Stomach (tissue), 4 donors: ENCODE measurements at regions not wholly inside any gene's neighbourhood (a gene's known extent, or its start where the extent isn't known, plus 50 kb on each side); places are given as distances from the start of the nearest gene placed in this dataset.

Source experiments
- CTCF ChIP-seq, 7 experiments: fragments of 450-650 bp in 4 of 7; fragments of 200-600 bp in 3 of 7; sonication (generic) in 3 of 7; IDR thresholded peaks; one replicate each; pipeline ENCODE4 v1.5.1; 2016 to 2019; ENCODE audit warnings: antibody characterized with exemption in 7 of 7, control low read depth in 2 of 7, mild to moderate bottlenecking in 1 of 7
- POLR2A ChIP-seq, 4 donors: fragments of 450-650 bp; IDR thresholded peaks; one replicate each; pipeline ENCODE4 v1.6.1; 2016; ENCODE audit warnings: antibody characterized with exemption in 4 of 4, control low read depth in 2 of 4, mild to moderate bottlenecking in 1 of 4, moderate library complexity in 1 of 4
- POLR2AphosphoS5 ChIP-seq, 3 donors: sonication (generic); formaldehyde crosslinking; IDR thresholded peaks; one replicate each; pipeline ENCODE4 v1.6.1; 2016; ENCODE audit warnings: antibody characterized with exemption in 3 of 3

GRCh38 chr10:124265391-124265745 lies 153.4 kb downstream of the OAT start:
- TF ChIP-seq POLR2AphosphoS5 (IDR thresholded peaks at IDR 0.05) (no peak), CTCF (IDR thresholded peaks at IDR 0.05) (no peak), POLR2A (IDR thresholded peaks at IDR 0.05) (no peak)
